GM10248 (cell line): ENCODE measurements at regions not wholly inside any gene's neighbourhood (a gene's known extent, or its start where the extent isn't known, plus 50 kb on each side); places are given as distances from the start of the nearest gene placed in this dataset.

ENCODE experiments used
- CTCF ChIA-PET: fragments of 300-600 bp; sonication (Branson Sonifier 250); formaldehyde crosslinking; extraction: SDS; loops from one replicate; lab custom pipeline; 2021; ENCODE audit warnings: antibody characterized with exemption; lab: Yijun Ruan, JAX
- POLR2A ChIA-PET: fragments of 350-650 bp; sonication (Branson Sonifier 250); formaldehyde crosslinking; extraction: SDS; loops from one replicate; lab custom pipeline; 2020; ENCODE audit warnings: antibody characterized with exemption; lab: Yijun Ruan, JAX
- DNase-seq: peaks from one replicate; pipeline ENCODE4 v3.0.0; 2012; ENCODE audit errors: extremely low spot score
- CTCF ChIP-seq: IDR thresholded peaks from 2 replicates; pipeline ENCODE4 v1.5.1; 2012; ENCODE audit warnings: mild to moderate bottlenecking, low read depth; ENCODE audit errors: extremely low read depth, missing control alignments, control extremely low read depth

DNA sequence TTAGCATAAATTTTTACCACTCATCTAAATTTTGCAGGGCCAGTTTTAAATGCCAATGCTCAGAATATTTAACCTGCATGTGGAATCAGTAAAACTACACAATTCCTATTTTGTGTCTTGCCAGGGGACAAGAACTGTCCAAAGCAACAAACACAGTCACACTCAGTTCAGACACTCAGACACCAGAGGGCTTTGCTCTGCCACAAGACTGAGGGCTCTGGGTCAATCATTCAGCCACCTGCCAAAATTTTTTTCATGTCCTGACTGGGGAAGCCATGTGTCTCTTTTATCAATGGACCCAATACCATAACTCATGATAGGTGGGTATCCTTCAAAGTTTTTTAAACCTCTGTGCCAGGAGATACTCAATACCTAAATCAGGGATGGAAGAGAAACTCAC is 304.0 kb upstream of the ANO3 start:
- no peak for DNase-seq
- TF ChIP-seq CTCF = no peak
- ChIA-PET POLR2A (no interaction called here), CTCF (interaction anchor here (1.0 kb wide), 1 partner anchor 10 kb away, joined by 3 read pairs; no protein-coding TSS in a partner anchor)

- DNase-seq = no peak
- TF ChIP-seq CTCF = no peak
- ChIA-PET CTCF (interaction anchor here (0.9 to 1.0 kb wide), 2 partner anchors 10 to 13 kb away, joined by 3 read pairs; no protein-coding TSS in a partner anchor), POLR2A (no interaction called here)
Observed at GRCh38 chr11:26028393-26028911, 303.5 kb upstream of the ANO3 start.

GRCh38 chr11:26030399-26030798 is 301.5 kb upstream of the ANO3 start:
- POLR2A ChIA-PET = no interaction called here
- TF ChIP-seq CTCF = no peak
- DNase-seq = no peak
- CTCF ChIA-PET = no interaction called here

GRCh38 chr11:26032241-26032640 is 299.7 kb upstream of the ANO3 start:
- DNase-seq = no peak
- POLR2A ChIA-PET = no interaction called here
- no peak for TF ChIP-seq CTCF
- CTCF ChIA-PET = interaction anchor here (0.9 kb wide), 1 partner anchor 46 kb away, joined by 3 read pairs; no protein-coding TSS in a partner anchor

DNA sequence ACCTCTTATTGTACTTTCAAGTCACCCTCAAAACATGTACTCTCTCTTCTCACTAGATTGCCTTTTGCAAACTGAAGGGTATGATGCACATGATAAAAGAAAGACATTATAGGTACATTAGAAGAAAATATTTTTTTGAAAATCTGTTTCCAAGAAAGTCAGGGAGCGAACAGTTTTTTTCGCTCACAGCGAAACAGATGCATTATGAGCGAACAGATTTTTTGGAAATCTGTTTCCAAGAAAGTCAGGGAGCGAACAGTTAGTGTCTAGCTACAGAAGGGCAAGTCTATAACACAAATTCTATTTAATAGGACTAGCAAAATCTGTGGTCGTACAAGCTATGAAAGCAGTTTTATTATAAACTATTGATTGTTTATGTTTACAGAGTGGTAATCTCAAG is 296.2 kb upstream of the ANO3 start:
- no peak for DNase-seq
- TF ChIP-seq CTCF = no peak
- CTCF ChIA-PET = interaction anchor here (1.6 kb wide), 1 partner anchor 30 kb away, joined by 3 read pairs; no protein-coding TSS in a partner anchor
- POLR2A ChIA-PET = no interaction called here

DNA sequence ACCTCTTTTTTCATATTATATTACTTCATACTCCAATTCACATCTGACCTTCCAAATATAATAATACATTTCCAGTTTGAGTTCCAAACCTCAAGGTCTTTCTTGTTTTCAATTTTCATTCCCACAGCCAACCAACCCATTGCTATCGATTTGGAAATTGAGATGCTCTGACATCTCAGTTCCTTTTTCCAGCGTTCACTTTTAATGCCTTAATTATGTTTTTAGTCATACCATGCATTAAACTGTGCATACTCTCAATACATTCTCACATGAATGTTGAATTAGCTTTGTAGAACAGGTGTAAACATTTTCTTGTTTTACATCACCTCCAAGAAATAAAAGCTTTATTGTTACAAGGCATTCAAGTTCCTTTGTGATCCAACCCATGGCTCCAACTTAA is 294.2 kb upstream of the ANO3 start:
- CTCF ChIA-PET = interaction anchor here (0.7 to 2.4 kb wide), 3 partner anchors 9 to 56 kb away, joined by 3 to 9 read pairs (median 3); no protein-coding TSS in a partner anchor
- no peak for TF ChIP-seq CTCF
- DNase-seq = no peak
- POLR2A ChIA-PET = no interaction called here
